ENCODE measurements at regions not wholly inside any gene's neighbourhood (a gene's known extent, or its start where the extent isn't known, plus 50 kb on each side); places are given as distances from the start of the nearest gene placed in this dataset.

DNA sequence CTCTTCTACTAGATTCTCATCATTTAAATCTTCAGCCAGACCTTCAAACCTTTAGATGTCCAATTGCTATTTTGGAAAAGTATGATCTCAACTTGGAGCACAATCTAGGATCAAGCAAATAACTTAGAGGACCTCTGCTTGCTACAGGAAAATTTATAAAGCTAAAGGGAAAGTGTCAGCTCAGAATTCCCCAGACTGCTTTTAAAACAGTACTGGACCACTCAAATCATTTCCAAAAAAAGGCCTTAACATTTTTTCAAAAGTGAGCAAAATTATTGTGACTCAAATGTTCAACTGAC, 169.8 kb downstream of the PARM1 start:
- DNase-seq: no peak

DNA sequence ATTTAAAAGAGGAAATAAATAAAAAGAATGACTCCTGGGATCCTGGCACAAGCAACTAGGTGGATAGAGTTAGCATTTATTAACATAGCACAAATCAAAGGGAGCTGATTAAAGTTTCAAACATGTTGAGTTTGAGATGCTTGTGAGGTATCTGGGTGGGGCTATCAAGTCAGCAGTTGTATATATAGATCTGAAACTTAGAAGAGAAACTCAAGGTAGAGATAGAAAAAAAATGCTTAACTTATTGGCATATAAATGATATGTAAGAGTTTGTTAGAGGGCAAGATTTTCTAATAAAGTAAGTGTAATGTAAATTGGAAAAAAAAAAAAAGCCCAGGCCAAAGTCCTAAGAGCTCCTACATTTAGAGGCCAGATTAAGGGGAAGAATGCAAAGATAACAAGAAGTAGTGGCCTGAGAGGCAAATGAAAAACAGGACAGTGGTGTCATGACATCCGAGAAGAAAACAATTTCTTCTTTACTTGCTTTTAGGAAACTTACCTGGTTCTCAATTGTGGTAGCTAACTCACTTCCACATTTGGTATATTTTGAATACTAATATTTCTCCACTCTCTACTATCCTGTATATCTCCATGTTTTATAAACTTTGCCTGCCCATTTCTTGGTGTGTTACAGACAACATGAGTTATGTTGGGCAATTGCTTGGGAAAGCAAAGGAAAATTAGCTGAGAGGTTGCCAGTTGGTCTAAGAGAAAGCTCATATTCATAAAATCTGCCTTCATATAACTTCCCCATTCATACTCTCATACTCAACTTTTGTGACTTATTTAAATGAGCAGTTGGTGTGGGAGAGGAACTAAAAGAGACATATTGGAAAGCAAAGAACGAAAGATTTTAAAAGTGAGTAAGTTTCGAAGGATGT, 169.2 kb downstream of the PARM1 start:
- no peak for DNase-seq
